GM19025 (cell line): ENCODE measurements at regions not wholly inside any gene's neighbourhood (a gene's known extent, or its start where the extent isn't known, plus 50 kb on each side); places are given as distances from the start of the nearest gene placed in this dataset.

Experiments used
- ATAC-seq: cut with Tn5 transposase; IDR thresholded peaks from one replicate; pipeline ENCODE4 v1.9.1; 2021; ENCODE audit warnings: mild to moderate bottlenecking, low read depth, moderate library complexity; ENCODE audit not compliant: unreplicated experiment

GRCh38 chr3:83877910-83878309 is 1080.9 kb upstream of the CADM2 start:
- ATAC-seq, result no peak

GRCh38 chr3:83882701-83883100 is 1076.1 kb upstream of the CADM2 start:
- ATAC-seq, result no peak

GRCh38 chr3:83890039-83890762 is 1068.6 kb upstream of the CADM2 start:
- no peak for ATAC-seq

- ATAC-seq, result no peak
These were observed 1068.0 kb upstream of the CADM2 start for GRCh38 chr3:83890763-83891135.

GRCh38 chr3:83894223-83894622 is 1064.6 kb upstream of the CADM2 start:
- no peak for ATAC-seq

- no peak for ATAC-seq
These were observed 1062.9 kb upstream of the CADM2 start for GRCh38 chr3:83895892-83896291.

GRCh38 chr3:83902787-83903533 is 1055.8 kb upstream of the CADM2 start:
- no peak for ATAC-seq

GRCh38 chr3:83913381-83913780 is 1045.4 kb upstream of the CADM2 start:
- ATAC-seq, result no peak

GRCh38 chr3:83926291-83926690 is 1032.5 kb upstream of the CADM2 start:
- ATAC-seq, result no peak

GRCh38 chr3:83928391-83928790 is 1030.4 kb upstream of the CADM2 start:
- ATAC-seq, result no peak

GRCh38 chr3:83928903-83929302 is 1029.9 kb upstream of the CADM2 start:
- ATAC-seq, result no peak

- no peak for ATAC-seq
These were observed 1024.4 kb upstream of the CADM2 start for GRCh38 chr3:83934192-83935021.

- no peak for ATAC-seq
These were observed 1020.3 kb upstream of the CADM2 start for GRCh38 chr3:83938491-83938890.

GRCh38 chr3:83941990-83942745 is 1016.6 kb upstream of the CADM2 start:
- no peak for ATAC-seq

- no peak for ATAC-seq
These were observed 1012.7 kb upstream of the CADM2 start for GRCh38 chr3:83946049-83946448.

- ATAC-seq, result no peak
These were observed 1012.2 kb upstream of the CADM2 start for GRCh38 chr3:83946554-83946953.

- ATAC-seq, result no peak
These were observed 1010.0 kb upstream of the CADM2 start for GRCh38 chr3:83948771-83949170.

- no peak for ATAC-seq
These were observed 1005.2 kb upstream of the CADM2 start for GRCh38 chr3:83953417-83954089.

GRCh38 chr3:83956431-83956830 is 1002.4 kb upstream of the CADM2 start:
- ATAC-seq, result no peak

- no peak for ATAC-seq
These were observed 990.4 kb upstream of the CADM2 start for GRCh38 chr3:83968356-83968755.
